Activated CD4-positive, alpha-beta T cell treated with anti-CD3 and anti-CD28 coated beads, Interleukin-2, amount 50 U/mL, for 24 hours (primary cell): ENCODE measurements at regions not wholly inside any gene's neighbourhood (a gene's known extent, or its start where the extent isn't known, plus 50 kb on each side); places are given as distances from the start of the nearest gene placed in this dataset.
"Not testable (repeated sequence)": the region's sequence is repeated elsewhere in the genome, so short reads cannot be mapped to it uniquely, and the experiment has no call there.

Experiments
- DNase-seq, 2 donors: peaks; one replicate each; pipeline ENCODE4 v3.0.0-alpha.2; 2020; ENCODE audit warnings: low read depth in 1 of 2, low spot score in 1 of 2

DNA sequence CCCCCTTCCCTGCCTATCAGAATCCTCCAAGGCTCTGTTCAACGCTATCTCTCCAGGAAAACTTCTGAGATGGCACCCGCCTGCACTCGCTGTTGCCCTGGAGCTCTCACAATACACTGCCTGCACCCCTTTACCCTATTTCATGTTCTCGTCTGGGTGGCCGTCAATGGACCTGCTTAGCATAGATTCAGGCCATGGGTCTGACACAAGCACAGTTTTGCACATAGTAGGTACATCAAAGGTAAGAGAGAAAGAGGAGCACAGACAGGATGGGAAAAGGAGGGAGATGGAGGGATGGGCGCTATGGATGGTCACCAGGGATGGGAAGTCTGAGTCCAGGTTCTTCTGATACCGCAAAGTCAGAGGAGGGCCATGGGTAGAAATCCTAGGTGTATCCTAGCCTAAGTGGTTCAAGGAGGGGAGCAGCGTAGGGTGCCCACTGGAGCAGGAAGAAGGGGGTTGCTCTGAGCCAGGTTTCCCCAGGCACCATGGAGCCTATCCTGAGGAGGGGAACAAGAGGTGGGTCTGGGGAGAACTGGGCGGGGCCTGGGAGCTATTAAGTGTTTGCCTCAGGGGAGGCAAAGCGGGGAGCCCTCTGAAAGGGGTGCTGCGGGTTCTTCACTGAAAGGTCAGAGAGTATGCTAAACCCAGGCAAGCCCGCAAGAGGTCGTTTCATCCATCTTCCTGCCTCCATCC lies 89.3 kb downstream of the MRPL14 start:
- no peak for DNase-seq

GRCh38 chr6:44037276-44037675 lies 90.0 kb downstream of the MRPL14 start:
- DNase-seq: not testable (repeated sequence)

- no peak for DNase-seq
Observed at GRCh38 chr6:44036699-44037101, 90.6 kb downstream of the MRPL14 start.

GRCh38 chr6:44036196-44036595 lies 91.1 kb downstream of the MRPL14 start:
- DNase-seq: no peak

DNA sequence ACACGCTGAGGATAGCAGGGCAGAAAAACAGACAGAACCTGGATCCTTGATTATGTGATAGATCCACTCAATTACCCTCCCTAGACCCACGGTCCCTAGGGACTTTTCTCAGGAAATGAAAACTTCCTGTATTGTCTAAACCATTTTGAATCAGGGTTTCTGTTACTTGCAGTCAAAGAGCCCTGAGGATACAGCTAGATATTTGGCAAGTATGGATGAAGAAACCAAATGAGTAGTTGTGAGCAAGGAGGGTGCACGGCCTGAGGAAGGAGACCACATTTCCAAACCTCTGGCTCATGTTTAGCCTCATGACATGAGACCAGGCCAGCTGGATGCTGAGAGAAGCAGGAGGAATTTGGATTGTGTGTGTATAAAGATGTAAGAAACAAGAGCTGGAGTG lies 91.6 kb downstream of the MRPL14 start:
- no peak for DNase-seq

DNA sequence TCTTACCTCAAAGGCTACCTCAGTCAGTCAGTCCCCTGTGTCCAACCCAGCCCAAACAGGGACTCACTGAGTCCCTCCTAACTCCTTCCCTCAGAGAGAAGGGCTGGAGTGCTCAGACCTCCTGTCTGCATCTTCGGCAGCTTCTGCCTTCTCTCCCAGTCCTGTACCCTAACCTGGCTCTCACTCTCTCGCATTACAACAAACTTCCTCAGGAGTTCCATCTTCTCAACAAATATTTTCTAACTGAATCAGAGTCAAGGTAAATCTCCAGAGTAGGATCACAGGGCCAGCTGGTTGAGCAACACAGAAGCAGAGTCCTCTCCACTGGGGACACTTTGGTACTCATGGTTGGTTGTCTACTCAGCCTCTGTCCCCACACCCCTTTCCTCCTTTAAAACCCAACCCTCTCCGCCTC lies 92.3 kb downstream of the MRPL14 start:
- no peak for DNase-seq

DNA sequence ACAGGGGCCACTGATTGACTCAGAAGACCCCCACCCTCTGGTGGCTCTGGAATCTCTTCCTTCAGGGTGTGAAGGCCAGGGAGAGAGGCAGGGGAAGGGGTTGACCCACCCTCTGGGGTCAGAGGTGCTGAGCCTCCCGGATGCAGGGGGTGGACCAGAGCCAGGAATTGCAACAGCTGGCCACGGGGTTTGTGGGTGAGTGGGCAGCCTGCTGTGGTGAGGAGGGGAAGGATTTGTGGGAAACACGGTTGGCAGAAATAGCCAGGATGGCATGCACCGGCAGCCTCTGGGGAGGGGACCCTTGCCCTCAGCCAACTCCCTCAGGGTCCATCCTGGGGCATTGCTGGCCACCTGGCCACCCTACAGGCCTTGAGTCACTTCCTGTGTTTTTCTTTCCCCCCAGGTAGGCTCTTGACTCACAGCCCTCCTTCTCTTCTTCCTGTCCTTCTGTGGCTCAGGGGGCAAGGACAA lies 92.8 kb downstream of the MRPL14 start:
- no peak for DNase-seq

- no peak for DNase-seq
Observed at GRCh38 chr6:44030812-44031454, 96.3 kb downstream of the MRPL14 start.

- DNase-seq: no peak
Observed at GRCh38 chr6:44029444-44030185, 97.6 kb downstream of the MRPL14 start.

GRCh38 chr6:44028789-44029310 lies 98.4 kb downstream of the MRPL14 start:
- DNase-seq: no peak

DNA sequence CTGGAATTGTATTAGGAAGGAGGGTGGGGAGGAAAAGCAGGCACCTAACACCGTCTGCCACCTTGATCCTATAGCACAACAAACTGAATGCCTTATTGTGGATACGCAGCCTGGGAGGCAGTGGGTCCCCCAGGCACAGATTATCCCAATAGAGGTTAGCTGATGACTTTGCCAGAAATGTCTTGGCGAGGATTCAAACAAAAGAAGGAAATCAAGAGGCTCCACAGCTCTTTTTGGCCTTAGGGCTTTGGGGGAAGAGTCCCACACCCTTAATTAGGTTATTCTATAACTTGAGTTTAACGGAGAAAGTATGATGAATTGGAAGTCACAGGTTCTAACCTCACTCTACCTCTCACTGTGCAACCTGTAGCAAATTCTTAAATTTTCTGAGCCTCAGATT lies 102.0 kb downstream of the MRPL14 start:
- DNase-seq: no peak

- no peak for DNase-seq
Observed at GRCh38 chr6:44024574-44025219, 102.6 kb downstream of the MRPL14 start.

DNA sequence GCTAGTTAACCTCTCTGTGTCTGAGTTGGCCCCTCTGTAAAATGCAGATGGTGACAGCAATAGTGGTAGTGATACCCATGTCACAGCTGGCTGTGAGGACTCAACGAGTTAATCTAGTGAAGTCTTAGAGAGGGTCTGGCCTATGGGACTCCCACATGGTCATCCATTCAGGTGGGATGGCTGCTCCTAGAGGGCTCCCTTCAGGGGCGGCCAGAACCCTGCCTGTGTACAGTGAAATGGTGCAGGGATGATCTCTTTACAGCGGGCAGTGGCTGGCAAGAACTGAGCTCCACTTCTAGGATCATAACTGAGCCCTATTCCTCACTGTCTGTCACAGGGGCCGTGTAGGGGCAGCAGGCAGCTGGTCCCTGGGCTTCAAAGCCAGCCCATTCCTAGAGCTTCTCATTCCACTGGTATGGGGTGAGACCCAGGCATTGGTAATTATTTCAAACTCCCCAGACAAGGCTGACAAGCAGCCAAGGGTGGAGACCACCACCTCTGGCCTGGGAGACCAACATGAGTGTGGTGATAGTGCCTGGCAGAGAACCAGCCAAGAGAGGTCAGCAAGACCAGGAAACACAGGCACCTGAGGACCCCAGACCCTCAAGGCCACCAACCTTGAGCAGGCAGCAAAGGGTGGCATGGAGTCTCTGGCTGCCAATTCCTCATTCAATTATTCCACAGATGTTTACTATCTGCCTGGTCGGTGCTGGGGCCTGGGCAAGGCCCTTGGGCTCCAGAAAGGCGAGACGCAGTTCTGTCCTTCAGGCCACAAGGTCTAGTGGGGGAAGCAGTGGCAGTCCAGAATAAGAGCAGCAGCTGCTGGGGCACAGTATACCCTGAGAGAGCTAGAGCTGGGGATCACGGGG lies 103.4 kb downstream of the MRPL14 start:
- DNase-seq: no peak

DNA sequence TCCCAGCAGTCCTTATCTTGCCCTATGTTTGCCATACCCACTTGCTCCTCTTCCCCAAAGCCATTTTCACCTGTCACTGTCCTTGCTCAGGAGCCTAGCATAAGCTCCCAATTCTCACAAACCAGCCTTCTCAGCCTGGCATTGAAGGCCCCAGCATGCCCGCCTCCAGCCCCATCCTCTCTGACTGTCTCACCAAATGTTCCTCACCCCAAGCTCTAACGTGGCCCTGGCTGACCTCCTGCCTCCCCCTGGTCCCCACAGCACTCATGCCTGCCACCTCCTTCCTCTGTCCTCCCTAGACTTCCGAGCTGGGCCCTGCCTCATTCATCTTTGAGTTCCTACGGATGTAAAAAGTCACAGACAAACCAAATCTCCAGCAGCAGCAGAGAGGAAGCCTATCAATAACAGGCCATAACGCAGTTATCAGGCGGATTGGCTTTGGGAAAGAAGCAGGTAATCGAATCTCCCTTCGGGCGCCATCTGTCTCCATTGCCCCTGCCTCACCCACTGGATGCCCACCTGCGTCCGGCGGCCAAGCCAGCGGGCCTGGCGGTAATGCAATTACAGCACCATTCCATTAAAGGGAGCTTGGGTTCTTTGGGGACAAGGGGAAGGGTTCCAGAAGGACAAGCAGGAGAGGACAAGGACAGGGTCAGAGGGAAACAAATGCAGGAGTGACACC lies 104.4 kb downstream of the MRPL14 start:
- DNase-seq: no peak

DNA sequence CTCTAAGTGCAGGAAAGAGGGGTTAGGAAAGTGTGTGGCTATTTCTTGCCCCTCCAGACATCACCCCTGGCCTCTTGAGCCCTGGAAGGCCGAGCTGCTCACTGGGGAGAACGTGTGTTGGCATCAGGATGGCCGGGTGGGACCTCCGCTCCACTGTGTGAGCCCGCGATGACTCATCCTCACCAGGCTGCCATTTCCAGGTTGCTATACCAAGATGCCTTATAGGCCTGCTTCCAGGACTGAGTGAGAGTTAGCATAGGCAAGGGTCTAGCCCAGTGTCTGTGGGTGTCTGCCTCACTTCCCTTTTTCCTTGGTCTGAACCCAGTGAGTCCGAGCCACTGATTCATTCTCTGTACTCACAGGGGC lies 105.0 kb downstream of the MRPL14 start:
- DNase-seq: no peak

DNA sequence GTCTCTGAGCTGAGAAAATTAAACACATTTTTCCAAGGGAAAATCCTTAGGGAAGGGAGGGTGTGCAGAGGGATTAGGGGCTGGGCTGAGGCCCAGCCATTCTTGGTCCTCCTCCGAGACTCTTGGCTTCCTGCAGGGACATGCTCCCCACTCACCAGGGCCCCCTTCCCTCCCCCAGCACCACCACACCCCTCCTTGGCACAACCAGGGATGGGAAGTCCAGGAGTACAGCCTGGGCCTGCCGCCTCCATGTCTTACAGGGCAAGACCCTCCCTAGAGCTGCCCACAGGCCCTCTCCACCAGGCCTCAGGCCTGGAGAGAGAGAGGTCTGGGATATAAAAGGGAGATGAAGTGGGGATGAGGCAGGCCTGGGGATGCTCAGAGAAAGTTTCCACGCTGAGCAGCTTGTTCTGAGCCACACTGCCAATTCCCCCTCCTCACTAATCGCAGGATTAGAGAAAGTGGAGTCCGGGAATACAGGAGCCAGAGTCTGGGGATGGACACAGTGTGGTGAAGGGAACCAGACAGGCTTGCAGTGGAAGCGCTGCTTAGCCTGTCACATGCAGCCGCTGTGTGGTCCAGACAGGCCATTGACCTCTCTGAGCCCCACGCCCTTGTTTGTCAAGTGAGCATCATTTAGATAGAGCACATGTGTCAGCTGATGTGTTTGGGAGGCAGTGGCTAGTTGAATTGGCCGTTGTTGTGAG lies 105.5 kb downstream of the MRPL14 start:
- no peak for DNase-seq

DNA sequence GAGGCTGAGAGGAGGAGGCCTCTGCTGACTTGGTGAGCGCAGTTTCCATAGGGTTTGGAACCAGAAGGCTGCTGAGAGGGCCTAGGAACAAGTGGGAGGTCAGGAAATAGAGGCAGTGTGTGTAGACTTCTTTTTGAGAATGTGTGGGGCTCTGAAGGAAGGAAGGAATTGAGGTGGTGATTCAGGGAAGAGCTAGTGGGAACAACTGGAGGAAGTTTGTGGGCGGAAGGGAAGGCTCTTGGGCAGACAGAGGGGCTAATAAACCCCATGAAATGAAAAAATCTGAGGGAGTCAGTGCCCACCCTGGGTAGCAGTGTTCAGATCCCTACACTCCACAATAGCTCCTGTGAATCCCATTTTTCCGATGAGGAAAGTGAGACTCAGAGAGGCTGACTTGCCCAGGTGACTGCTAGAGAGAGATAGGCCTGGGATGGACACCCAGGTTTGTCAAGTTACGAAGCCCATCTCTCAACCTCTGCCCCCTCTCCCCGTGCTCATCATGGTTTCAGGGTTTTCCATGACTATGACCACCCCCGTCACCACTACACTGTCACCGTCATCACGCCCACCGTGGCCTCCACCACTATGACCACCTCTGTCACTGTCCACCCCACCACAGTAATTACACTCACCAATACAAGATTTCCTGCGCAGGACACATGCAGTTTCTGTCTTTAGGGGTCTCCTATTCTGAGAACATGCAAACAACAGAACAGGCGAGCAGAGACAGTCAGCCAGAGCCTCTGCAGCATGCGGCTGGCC lies 106.4 kb downstream of the MRPL14 start:
- DNase-seq: no peak

- DNase-seq: no peak
Observed at GRCh38 chr6:44020148-44020547, 107.1 kb downstream of the MRPL14 start.

GRCh38 chr6:44017307-44017706 lies 109.9 kb downstream of the MRPL14 start:
- not testable (repeated sequence) for DNase-seq
